IMR-90 (cell line): ENCODE measurements at regions not wholly inside any gene's neighbourhood (a gene's known extent, or its start where the extent isn't known, plus 50 kb on each side); places are given as distances from the start of the nearest gene placed in this dataset.

ENCODE experiments used
- BHLHE40 ChIP-seq: fragments of 150-350 bp; IDR thresholded peaks from 2 replicates; pipeline ENCODE4 v1.6.1; 2016; ENCODE audit warnings: mild to moderate bottlenecking, low read depth, low read length
- CEBPB ChIP-seq: IDR thresholded peaks from 2 replicates; pipeline ENCODE4 v1.6.1; 2012; ENCODE audit warnings: low read depth, low read length, improper control_type of control experiment
- MAFK ChIP-seq: IDR thresholded peaks from 2 replicates; pipeline ENCODE4 v1.6.1; 2012; ENCODE audit warnings: low read depth, low read length, improper control_type of control experiment
- POLR2A ChIP-seq: IDR thresholded peaks from 2 replicates; pipeline ENCODE4 v1.6.1; 2012; ENCODE audit warnings: mild to moderate bottlenecking, low read depth, low read length
- RAD21 ChIP-seq: IDR thresholded peaks from 2 replicates; pipeline ENCODE4 v1.6.1; 2012; ENCODE audit warnings: low read length, improper control_type of control experiment
- RCOR1 ChIP-seq: IDR thresholded peaks from 2 replicates; pipeline ENCODE4 v1.6.1; 2012; ENCODE audit warnings: mild to moderate bottlenecking, low read length, improper control_type of control experiment; ENCODE audit not compliant: insufficient replicate concordance
- RFX5 ChIP-seq: IDR thresholded peaks from 2 replicates; pipeline ENCODE4 v1.8.0; 2012; ENCODE audit warnings: low read depth, mild to moderate bottlenecking, low read length, moderate library complexity
- SMC3 ChIP-seq: fragments of 150-350 bp; IDR thresholded peaks from 2 replicates; pipeline ENCODE4 v1.6.1; 2016; ENCODE audit warnings: low read depth, mild to moderate bottlenecking, antibody characterized with exemption, low read length, moderate library complexity
- TF ChIP-seq, protein P1 (sequence below): conservative IDR thresholded peaks from 2 replicates; pipeline ENCODE4 v1.5.1; 2012; ENCODE audit warnings: mild to moderate bottlenecking, low read depth, low read length, improper control_type of control experiment
- TF ChIP-seq, protein P2 (sequence below): fragments of 150-350 bp; IDR thresholded peaks from 2 replicates; pipeline ENCODE4 v1.6.1; 2017; ENCODE audit warnings: mild to moderate bottlenecking, antibody characterized with exemption, low read length, low read depth

DNA sequence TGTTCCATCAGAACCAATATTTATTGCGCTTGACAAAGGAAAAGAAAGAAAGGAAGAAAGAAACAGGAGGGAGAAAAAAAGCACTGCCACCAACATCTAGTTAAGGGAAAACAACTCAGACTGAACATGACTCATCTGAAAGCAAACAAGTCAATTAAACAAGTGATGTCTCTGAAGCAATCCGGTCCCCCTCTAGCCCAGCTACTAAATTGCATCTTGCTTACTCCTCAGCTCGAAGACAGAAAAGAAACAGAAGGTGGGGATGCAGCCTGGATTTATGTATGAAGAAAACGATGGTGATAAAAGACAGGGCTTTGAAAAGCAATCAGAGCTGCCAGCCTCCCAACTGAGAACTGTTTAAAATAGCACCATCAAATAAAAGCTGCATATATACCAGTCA, 188.2 kb downstream of the OMA1 start:
- TF ChIP-seq MAFK (no peak), POLR2A (no peak), RCOR1 (no peak), BHLHE40 (no peak), RAD21 (no peak), CEBPB (no peak), RFX5 (no peak), SMC3 (no peak)
- TF ChIP-seq, protein P1, sequence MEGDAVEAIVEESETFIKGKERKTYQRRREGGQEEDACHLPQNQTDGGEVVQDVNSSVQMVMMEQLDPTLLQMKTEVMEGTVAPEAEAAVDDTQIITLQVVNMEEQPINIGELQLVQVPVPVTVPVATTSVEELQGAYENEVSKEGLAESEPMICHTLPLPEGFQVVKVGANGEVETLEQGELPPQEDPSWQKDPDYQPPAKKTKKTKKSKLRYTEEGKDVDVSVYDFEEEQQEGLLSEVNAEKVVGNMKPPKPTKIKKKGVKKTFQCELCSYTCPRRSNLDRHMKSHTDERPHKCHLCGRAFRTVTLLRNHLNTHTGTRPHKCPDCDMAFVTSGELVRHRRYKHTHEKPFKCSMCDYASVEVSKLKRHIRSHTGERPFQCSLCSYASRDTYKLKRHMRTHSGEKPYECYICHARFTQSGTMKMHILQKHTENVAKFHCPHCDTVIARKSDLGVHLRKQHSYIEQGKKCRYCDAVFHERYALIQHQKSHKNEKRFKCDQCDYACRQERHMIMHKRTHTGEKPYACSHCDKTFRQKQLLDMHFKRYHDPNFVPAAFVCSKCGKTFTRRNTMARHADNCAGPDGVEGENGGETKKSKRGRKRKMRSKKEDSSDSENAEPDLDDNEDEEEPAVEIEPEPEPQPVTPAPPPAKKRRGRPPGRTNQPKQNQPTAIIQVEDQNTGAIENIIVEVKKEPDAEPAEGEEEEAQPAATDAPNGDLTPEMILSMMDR: no peak
- TF ChIP-seq, protein P2, sequence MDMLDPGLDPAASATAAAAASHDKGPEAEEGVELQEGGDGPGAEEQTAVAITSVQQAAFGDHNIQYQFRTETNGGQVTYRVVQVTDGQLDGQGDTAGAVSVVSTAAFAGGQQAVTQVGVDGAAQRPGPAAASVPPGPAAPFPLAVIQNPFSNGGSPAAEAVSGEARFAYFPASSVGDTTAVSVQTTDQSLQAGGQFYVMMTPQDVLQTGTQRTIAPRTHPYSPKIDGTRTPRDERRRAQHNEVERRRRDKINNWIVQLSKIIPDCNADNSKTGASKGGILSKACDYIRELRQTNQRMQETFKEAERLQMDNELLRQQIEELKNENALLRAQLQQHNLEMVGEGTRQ: no peak
